ENCODE measurements at regions not wholly inside any gene's neighbourhood (a gene's known extent, or its start where the extent isn't known, plus 50 kb on each side); places are given as distances from the start of the nearest gene placed in this dataset.

DNA sequence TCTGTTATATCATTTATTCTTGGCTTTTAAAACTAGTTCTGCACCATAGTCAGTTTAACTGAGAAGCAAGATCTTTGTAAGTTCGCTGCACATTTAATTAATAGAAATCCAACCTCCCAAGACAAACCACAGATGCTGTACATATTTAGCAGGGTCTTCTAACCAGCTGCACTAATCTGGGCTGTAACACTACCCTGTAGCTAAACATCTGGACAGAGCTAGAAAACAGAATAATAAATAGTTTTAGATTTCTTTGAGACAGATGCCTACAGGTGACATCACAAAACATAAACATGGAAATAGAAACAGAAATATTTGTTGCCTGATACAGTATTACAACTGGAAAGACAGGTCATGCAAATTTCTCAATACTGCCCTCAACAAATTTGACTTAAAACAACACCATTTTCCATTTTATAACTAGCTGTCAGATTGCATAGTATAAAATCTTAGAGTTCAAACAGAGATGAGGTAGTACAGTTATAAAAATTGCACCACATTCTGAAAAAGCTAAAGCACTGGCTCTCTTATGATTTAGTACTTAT is 315.1 kb downstream of the NR4A2 start:
- TF ChIP-seq, protein P1, sequence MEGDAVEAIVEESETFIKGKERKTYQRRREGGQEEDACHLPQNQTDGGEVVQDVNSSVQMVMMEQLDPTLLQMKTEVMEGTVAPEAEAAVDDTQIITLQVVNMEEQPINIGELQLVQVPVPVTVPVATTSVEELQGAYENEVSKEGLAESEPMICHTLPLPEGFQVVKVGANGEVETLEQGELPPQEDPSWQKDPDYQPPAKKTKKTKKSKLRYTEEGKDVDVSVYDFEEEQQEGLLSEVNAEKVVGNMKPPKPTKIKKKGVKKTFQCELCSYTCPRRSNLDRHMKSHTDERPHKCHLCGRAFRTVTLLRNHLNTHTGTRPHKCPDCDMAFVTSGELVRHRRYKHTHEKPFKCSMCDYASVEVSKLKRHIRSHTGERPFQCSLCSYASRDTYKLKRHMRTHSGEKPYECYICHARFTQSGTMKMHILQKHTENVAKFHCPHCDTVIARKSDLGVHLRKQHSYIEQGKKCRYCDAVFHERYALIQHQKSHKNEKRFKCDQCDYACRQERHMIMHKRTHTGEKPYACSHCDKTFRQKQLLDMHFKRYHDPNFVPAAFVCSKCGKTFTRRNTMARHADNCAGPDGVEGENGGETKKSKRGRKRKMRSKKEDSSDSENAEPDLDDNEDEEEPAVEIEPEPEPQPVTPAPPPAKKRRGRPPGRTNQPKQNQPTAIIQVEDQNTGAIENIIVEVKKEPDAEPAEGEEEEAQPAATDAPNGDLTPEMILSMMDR (IDR thresholded peaks at IDR 0.05) = no peak
- TF ChIP-seq POLR2A (IDR thresholded peaks at IDR 0.05) = no peak

Measured in right lobe of liver (tissue), 4 donors.